ENCODE measurements at regions not wholly inside any gene's neighbourhood (a gene's known extent, or its start where the extent isn't known, plus 50 kb on each side); places are given as distances from the start of the nearest gene placed in this dataset.

DNA sequence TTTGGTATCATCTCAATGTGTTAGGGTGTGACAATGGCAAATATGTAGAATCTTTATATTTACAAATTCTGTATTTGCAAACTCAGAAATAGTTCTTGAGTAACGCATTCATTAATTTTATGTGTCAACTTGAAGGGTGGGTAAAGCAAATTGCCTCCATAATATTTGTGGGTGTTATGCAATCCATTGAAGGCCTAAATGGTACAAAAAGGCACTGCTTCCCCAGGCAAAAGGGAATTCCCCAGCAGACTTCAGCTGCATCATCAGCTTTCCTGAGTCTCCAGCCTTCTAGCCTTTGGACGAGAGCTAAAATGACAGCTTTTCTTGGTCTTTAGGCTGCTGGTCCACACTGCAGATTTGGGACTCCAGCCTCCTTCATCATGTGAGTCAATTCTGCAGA lies 292.2 kb upstream of the PCDH7 start:
- TF ChIP-seq, protein P1, sequence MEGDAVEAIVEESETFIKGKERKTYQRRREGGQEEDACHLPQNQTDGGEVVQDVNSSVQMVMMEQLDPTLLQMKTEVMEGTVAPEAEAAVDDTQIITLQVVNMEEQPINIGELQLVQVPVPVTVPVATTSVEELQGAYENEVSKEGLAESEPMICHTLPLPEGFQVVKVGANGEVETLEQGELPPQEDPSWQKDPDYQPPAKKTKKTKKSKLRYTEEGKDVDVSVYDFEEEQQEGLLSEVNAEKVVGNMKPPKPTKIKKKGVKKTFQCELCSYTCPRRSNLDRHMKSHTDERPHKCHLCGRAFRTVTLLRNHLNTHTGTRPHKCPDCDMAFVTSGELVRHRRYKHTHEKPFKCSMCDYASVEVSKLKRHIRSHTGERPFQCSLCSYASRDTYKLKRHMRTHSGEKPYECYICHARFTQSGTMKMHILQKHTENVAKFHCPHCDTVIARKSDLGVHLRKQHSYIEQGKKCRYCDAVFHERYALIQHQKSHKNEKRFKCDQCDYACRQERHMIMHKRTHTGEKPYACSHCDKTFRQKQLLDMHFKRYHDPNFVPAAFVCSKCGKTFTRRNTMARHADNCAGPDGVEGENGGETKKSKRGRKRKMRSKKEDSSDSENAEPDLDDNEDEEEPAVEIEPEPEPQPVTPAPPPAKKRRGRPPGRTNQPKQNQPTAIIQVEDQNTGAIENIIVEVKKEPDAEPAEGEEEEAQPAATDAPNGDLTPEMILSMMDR (IDR thresholded peaks at IDR 0.05) = no peak
- no peak for TF ChIP-seq POLR2A (IDR thresholded peaks at IDR 0.05)
- Histone ChIP-seq H3K27me3 (no peaks in the 10 kb centered on the region), H3K36me3 (replicated peaks in 1 of 2; ENCODE audit: insufficient read depth in 1 of 2, low read depth in 2 of 2) (no peaks in the 10 kb centered on the region), H3K4me1 (no peaks in the 10 kb centered on the region), H3K9me3 (no peaks in the 10 kb centered on the region), H3K27ac (no peak overlapping the region), H3K4me3 (no peak overlapping the region)
- DNase-seq (no peak), ATAC-seq (no peak)
- WGBS, 2 donors = 54 to 78% methylated on average over 2 of the region's 2 CpGs
- intact Hi-C loops (cut with DNase I) = no loop called here

DNA sequence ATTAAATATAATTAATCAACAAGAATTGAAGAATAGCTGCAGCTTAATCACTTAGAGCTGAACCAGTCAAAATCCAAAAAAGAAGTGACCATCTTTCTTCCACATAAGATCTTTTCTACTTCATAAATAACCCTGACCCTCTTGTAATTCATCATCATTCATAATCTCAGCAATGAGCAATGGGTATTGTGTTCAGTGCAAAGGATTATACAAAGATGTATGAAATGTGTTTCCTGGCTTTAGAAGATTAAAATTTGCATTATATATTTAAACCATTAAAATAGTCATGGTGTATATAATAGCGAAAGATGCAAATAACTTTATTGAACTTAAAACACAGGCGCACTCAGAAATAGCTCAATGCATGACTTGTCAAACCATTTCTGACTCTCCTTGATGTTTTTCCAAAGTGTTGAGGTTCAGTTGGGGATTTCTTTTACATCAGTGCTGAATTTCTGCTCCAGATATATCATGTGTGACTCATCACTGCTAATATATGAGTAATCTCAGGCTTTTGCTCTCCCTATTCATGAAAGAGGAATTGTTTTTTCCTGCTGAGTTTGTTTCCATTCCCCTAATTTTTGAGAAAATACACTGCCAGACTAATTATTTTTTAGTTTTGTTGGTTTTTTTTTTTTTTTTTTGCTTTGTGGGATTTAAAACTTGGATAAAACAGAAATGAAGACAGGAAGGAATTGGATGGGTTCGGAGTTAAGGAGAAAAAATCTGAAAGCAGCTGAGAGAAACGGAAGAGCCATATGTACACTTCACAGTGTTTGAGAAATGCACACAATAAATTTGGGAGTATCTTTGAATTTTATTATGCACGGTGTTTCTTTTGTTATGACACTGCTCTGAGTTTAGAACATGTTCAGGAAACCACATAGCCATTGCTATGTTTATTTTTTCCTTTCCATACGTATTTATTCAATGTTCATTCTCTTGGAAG lies 290.1 kb upstream of the PCDH7 start:
- no peak for TF ChIP-seq POLR2A (IDR thresholded peaks at IDR 0.05)
- no peaks in the 10 kb centered on the region for H3K9me3 ChIP-seq
- H3K4me1 ChIP-seq = no peaks in the 10 kb centered on the region
- WGBS, 2 donors = 58 to 69% methylated on average over 6 of the region's 6 CpGs
- DNase-seq (no peak), ATAC-seq (no peak)
- H3K36me3 ChIP-seq (replicated peaks in 1 of 2; ENCODE audit: insufficient read depth in 1 of 2, low read depth in 2 of 2) = no peaks in the 10 kb centered on the region
- no peak overlapping the region for H3K27ac ChIP-seq
- intact Hi-C loops (cut with DNase I) = no loop called here
- H3K27me3 ChIP-seq = no peaks in the 10 kb centered on the region
- no peak overlapping the region for H3K4me3 ChIP-seq

DNA sequence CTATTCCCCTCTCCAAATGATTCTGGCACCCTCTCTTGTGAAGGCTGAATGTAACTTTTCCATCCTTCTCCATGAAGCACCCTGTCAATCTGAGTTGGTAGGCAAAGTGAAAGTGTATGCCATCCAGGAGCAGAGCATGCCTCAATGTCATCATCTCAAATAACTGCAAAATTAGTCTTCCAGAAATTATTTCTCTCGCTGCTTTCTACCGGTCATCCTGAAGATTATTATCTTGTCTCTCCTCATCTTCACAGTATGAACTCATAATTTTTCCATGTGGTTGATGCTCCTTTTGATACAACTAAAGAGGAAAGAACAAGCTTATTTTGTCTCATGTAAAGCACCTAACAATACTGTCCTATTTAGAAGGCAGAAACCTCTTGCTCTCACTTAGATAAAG lies 285.5 kb upstream of the PCDH7 start:
- Histone ChIP-seq H3K9me3 (no peaks in the 10 kb centered on the region), H3K4me1 (no peaks in the 10 kb centered on the region), H3K36me3 (replicated peaks in 1 of 2; ENCODE audit: insufficient read depth in 1 of 2, low read depth in 2 of 2) (no peaks in the 10 kb centered on the region), H3K27ac (no peak overlapping the region), H3K4me3 (no peak overlapping the region), H3K27me3 (no peaks in the 10 kb centered on the region)
- intact Hi-C loops (cut with DNase I) = no loop called here
- ATAC-seq (no peak), DNase-seq (no peak)
- TF ChIP-seq, protein P1 (IDR thresholded peaks at IDR 0.05) = no peak
- no peak for TF ChIP-seq POLR2A (IDR thresholded peaks at IDR 0.05)
- 39% methylated on average over 2 of the region's 2 CpGs for WGBS, 2 donors

DNA sequence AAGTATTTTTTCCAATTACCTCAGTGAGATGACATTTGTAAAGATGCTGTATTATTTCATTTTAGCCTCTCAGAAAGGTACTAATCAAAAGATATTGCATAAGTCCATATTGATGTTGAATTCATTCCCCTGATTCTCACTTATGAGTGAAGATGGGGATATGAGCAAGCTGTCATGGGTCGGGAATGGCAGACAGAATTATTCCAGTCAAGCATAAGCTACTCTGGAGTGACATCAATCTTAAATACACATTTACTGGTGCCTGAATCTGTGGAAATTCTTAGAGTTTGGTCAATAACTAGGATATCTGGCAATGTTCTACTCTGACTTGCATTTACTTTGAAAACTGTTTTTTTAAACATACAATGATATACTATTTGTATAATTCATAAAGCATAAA lies 283.8 kb upstream of the PCDH7 start:
- H3K27ac ChIP-seq = no peak overlapping the region
- H3K36me3 ChIP-seq (replicated peaks in 1 of 2; ENCODE audit: insufficient read depth in 1 of 2, low read depth in 2 of 2) = no peaks in the 10 kb centered on the region
- TF ChIP-seq POLR2A (IDR thresholded peaks at IDR 0.05) = no peak
- TF ChIP-seq, protein P1 (IDR thresholded peaks at IDR 0.05) = no peak
- no peak overlapping the region for H3K4me3 ChIP-seq
- DNase-seq (no peak), ATAC-seq (no peak)
- H3K9me3 ChIP-seq = no peaks in the 10 kb centered on the region
- 50 to 58% methylated on average over 1 of the region's 1 CpG for WGBS, 2 donors
- H3K27me3 ChIP-seq = no peaks in the 10 kb centered on the region
- intact Hi-C loops (cut with DNase I) = no loop called here
- H3K4me1 ChIP-seq = no peaks in the 10 kb centered on the region

DNA sequence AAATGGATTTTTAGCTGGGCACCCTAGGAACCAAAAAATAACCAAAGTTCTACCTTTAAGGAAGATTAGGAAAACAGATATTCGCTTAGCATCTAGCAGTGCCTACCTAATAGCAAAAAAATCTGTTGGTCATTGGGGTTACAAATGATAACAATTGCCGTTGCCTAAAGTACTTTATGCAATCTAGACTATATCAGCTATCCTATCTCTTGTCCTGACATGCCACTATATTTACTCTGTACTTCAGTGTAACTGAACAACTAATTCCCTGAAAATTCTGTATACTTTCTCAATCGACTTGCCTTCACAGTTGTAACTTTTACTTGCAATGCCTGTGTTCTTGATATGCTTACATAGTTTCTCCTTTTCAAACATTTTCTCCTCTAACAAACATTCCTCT lies 282.9 kb upstream of the PCDH7 start:
- intact Hi-C loops (cut with DNase I) = no loop called here
- Histone ChIP-seq H3K27ac (no peak overlapping the region), H3K9me3 (no peaks in the 10 kb centered on the region), H3K4me3 (no peak overlapping the region), H3K4me1 (no peaks in the 10 kb centered on the region), H3K36me3 (replicated peaks in 1 of 2; ENCODE audit: insufficient read depth in 1 of 2, low read depth in 2 of 2) (no peaks in the 10 kb centered on the region), H3K27me3 (no peaks in the 10 kb centered on the region)
- ATAC-seq (no peak), DNase-seq (no peak)
- no peak for TF ChIP-seq POLR2A (IDR thresholded peaks at IDR 0.05)
- TF ChIP-seq, protein P1 (IDR thresholded peaks at IDR 0.05) = no peak
- 47 to 51% methylated on average over 3 of the region's 3 CpGs for WGBS, 2 donors

Measured in body of pancreas (tissue), 4 donors.